T-helper 1 cell treated with Interleukin-12 subunit alpha and Interleukin-12 subunit beta and Interleukin-4 antibody, amounts not matched to agents 30 ng/mL and 1 ng/mL, for 36 hours (primary cell): ENCODE measurements at regions not wholly inside any gene's neighbourhood (a gene's known extent, or its start where the extent isn't known, plus 50 kb on each side); places are given as distances from the start of the nearest gene placed in this dataset.
"Not testable (repeated sequence)": the region's sequence is repeated elsewhere in the genome, so short reads cannot be mapped to it uniquely, and the experiment has no call there.

Source experiments
- intact Hi-C: fragments of 100-400 bp; cut with micrococcal nuclease; formaldehyde crosslinking; loops from one replicate; pipeline ENCODE4 v1.15.1; 2024

GRCh38 chr15:24835301-24835700, 119.5 kb upstream of the SNRPN start:
- intact Hi-C loops: no loop called here

GRCh38 chr15:24848050-24848449, 106.7 kb upstream of the SNRPN start:
- intact Hi-C loops: no loop called here

GRCh38 chr15:24856397-24857390, 98.1 kb upstream of the SNRPN start:
- intact Hi-C loops: no loop called here

GRCh38 chr15:24857763-24858162, 97.0 kb upstream of the SNRPN start:
- intact Hi-C loops: no loop called here

GRCh38 chr15:24858183-24858582, 96.6 kb upstream of the SNRPN start:
- intact Hi-C loops: not testable (repeated sequence)

- intact Hi-C loops: no loop called here
Observed at GRCh38 chr15:24858737-24859601, 95.8 kb upstream of the SNRPN start.

- intact Hi-C loops: no loop called here
Observed at GRCh38 chr15:24861014-24861690, 93.6 kb upstream of the SNRPN start.

GRCh38 chr15:24862726-24863521, 91.9 kb upstream of the SNRPN start:
- intact Hi-C loops: no loop called here

GRCh38 chr15:24865303-24865702, 89.5 kb upstream of the SNRPN start:
- intact Hi-C loops: no loop called here

- intact Hi-C loops: no loop called here
Observed at GRCh38 chr15:24877174-24877573, 77.6 kb upstream of the SNRPN start.

GRCh38 chr15:24878153-24878552, 76.6 kb upstream of the SNRPN start:
- intact Hi-C loops: no loop called here

GRCh38 chr15:24879492-24879891, 75.3 kb upstream of the SNRPN start:
- intact Hi-C loops: no loop called here

- intact Hi-C loops: no loop called here
Observed at GRCh38 chr15:24880663-24881062, 74.1 kb upstream of the SNRPN start.

GRCh38 chr15:24886538-24886937, 68.2 kb upstream of the SNRPN start:
- intact Hi-C loops: no loop called here

- intact Hi-C loops: no loop called here
Observed at GRCh38 chr15:24898715-24899272, 56.0 kb upstream of the SNRPN start.

- intact Hi-C loops: no loop called here
Observed at GRCh38 chr15:24899367-24899766, 55.4 kb upstream of the SNRPN start.

- intact Hi-C loops: no loop called here
Observed at GRCh38 chr15:24899795-24900194, 55.0 kb upstream of the SNRPN start.

- intact Hi-C loops: no loop called here
Observed at GRCh38 chr15:24901409-24901808, 53.4 kb upstream of the SNRPN start.
